OCI-LY7 (cell line): ENCODE measurements at regions not wholly inside any gene's neighbourhood (a gene's known extent, or its start where the extent isn't known, plus 50 kb on each side); places are given as distances from the start of the nearest gene placed in this dataset.
A peak's percentile ranks its signal among the peaks of the same experiment; 100 is the strongest.

Experiments used
- BruUV-seq: library from RNA; stranded (reverse); fragments of 400-500 nt; replicated peaks from 2 replicates; lab custom pipeline; 2021; lab: Mats Ljungman, UMichigan
- CTCF ChIA-PET: fragments of 300-600 bp; sonication (Branson Sonifier 250); formaldehyde crosslinking; loops from one replicate; lab custom pipeline; 2022; ENCODE audit warnings: antibody characterized with exemption; ENCODE audit not compliant: unreplicated experiment; lab: Charles Lee
- POLR2A ChIA-PET: fragments of 300-600 bp; sonication (Branson Sonifier 250); formaldehyde crosslinking; loops from one replicate; lab custom pipeline; 2022; ENCODE audit warnings: antibody characterized with exemption; lab: Charles Lee
- DNase-seq: peaks from one replicate; pipeline ENCODE4 v3.0.0-alpha.2; 2015; ENCODE audit warnings: low spot score
- H2AFZ ChIP-seq: fragments of 200-600 bp; sonication (generic), shearing (Covaris generic); 2 replicates; pipeline ENCODE4 v1.6.1; 2014; ENCODE audit warnings: mild to moderate bottlenecking, antibody characterized with exemption, low read length, moderate library complexity
- H3K27ac ChIP-seq: fragments of 200-600 bp; sonication (generic); 2 replicates; pipeline ENCODE4 v1.5.1; 2014; ENCODE audit warnings: mixed run types, low read depth, mild to moderate bottlenecking, moderate library complexity, low read length, inconsistent platforms; ENCODE audit not compliant: poor library complexity, severe bottlenecking
- H3K36me3 ChIP-seq: fragments of 200-600 bp; sonication (generic); 2 replicates; pipeline ENCODE4 v1.6.1; 2014; ENCODE audit warnings: mild to moderate bottlenecking, antibody characterized with exemption, low read length, moderate library complexity, mixed read lengths; ENCODE audit not compliant: insufficient read depth
- H3K4me1 ChIP-seq: fragments of 200-600 bp; sonication (generic); 2 replicates; pipeline ENCODE4 v1.5.1; 2014; ENCODE audit warnings: mild to moderate bottlenecking, low read length; ENCODE audit not compliant: insufficient read depth, poor library complexity, severe bottlenecking
- H3K4me2 ChIP-seq: fragments of 200-600 bp; sonication (generic); 2 replicates; pipeline ENCODE4 v1.6.1; 2014; ENCODE audit warnings: mild to moderate bottlenecking, low read length
- H3K4me3 ChIP-seq: fragments of 200-600 bp; sonication (generic); 2 replicates; pipeline ENCODE4 v1.5.1; 2014; ENCODE audit warnings: mild to moderate bottlenecking, low read depth, low read length; ENCODE audit not compliant: poor library complexity, severe bottlenecking
- H3K79me2 ChIP-seq: fragments of 200-600 bp; sonication (generic); 2 replicates; pipeline ENCODE4 v1.6.1; 2016; ENCODE audit warnings: low read depth, mild to moderate bottlenecking, low read length, moderate library complexity, mixed read lengths; ENCODE audit not compliant: insufficient read depth
- H3K9me2 ChIP-seq: fragments of 200-600 bp; sonication (generic); 2 replicates; pipeline ENCODE4 v1.6.1; 2016; ENCODE audit warnings: mild to moderate bottlenecking, low read length, mixed read lengths; ENCODE audit not compliant: insufficient read depth
- H3K9me3 ChIP-seq: fragments of 200-600 bp; sonication (generic); 2 replicates; pipeline ENCODE4 v1.6.1; 2014; ENCODE audit warnings: mild to moderate bottlenecking, mixed run types, low read length, mixed read lengths
- H4K20me1 ChIP-seq: fragments of 200-600 bp; sonication (generic); 2 replicates; pipeline ENCODE4 v1.6.1; 2014; ENCODE audit warnings: mild to moderate bottlenecking, antibody characterized with exemption, low read length, moderate library complexity, mixed read lengths; ENCODE audit not compliant: insufficient read depth
- CTCF ChIP-seq: fragments of 200-600 bp; sonication (generic); conservative IDR thresholded peaks from 2 replicates; pipeline ENCODE4 v1.5.1; 2014; ENCODE audit warnings: mild to moderate bottlenecking, antibody characterized with exemption, low read length, moderate library complexity, mixed read lengths
- EZH2phosphoT487 ChIP-seq: fragments of 200-600 bp; sonication (generic); IDR thresholded peaks from 2 replicates; pipeline ENCODE4 v1.6.1; 2018; ENCODE audit warnings: low read depth, borderline replicate concordance, mild to moderate bottlenecking, mixed run types, antibody characterized with exemption, low read length, moderate library complexity, mixed read lengths
- intact Hi-C: fragments of 100-400 bp; cut with micrococcal nuclease; formaldehyde crosslinking; loops from one replicate; pipeline ENCODE4 v1.10.0; 2022; ENCODE audit not compliant: unreplicated experiment

GRCh38 chr1:31127266-31127665, 61.7 kb upstream of the PUM1 start:
- no peaks in the 10 kb centered on the region for H3K9me3 ChIP-seq
- H2AFZ ChIP-seq: no peak overlapping the region
- BruUV-seq: no TSS peak
- intact Hi-C loops: no loop called here
- no peaks in the 10 kb centered on the region for H3K36me3 ChIP-seq
- CTCF ChIA-PET: no interaction called here
- POLR2A ChIA-PET: no interaction called here
- TF ChIP-seq EZH2phosphoT487 (no peak), CTCF (no peak)
- H3K4me3 ChIP-seq: no peak overlapping the region
- no peaks in the 10 kb centered on the region for H4K20me1 ChIP-seq
- no peaks in the 10 kb centered on the region for H3K79me2 ChIP-seq
- H3K4me1 ChIP-seq: peaks cover 1% of the 10 kb centered on the region
- H3K9me2 ChIP-seq: no peaks in the 10 kb centered on the region
- DNase-seq: no peak
- no peak overlapping the region for H3K4me2 ChIP-seq
- no peak overlapping the region for H3K27ac ChIP-seq

- Histone ChIP-seq H3K9me3 (no peaks in the 10 kb centered on the region), H4K20me1 (no peaks in the 10 kb centered on the region), H3K4me3 (no peak overlapping the region), H3K4me1 (peaks cover 7% of the 10 kb centered on the region), H2AFZ (no peak overlapping the region), H3K36me3 (no peaks in the 10 kb centered on the region), H3K27ac (no peak overlapping the region), H3K79me2 (no peaks in the 10 kb centered on the region), H3K9me2 (no peaks in the 10 kb centered on the region), H3K4me2 (no peak overlapping the region)
- no TSS peak for BruUV-seq
- POLR2A ChIA-PET: interaction anchor here (0.7 kb wide), 1 partner anchor 562 kb away, joined by 3 read pairs; no protein-coding TSS in a partner anchor
- TF ChIP-seq CTCF (no peak), EZH2phosphoT487 (no peak)
- CTCF ChIA-PET: no interaction called here
- intact Hi-C loops: no loop called here
- no peak for DNase-seq
Measured at GRCh38 chr1:31122741-31123140, 57.2 kb upstream of the PUM1 start.

- Histone ChIP-seq H2AFZ (peak overlapping the region; percentile 30; the same call in 1 of the 2 replicates), H3K9me2 (no peaks in the 10 kb centered on the region), H3K79me2 (no peaks in the 10 kb centered on the region), H3K36me3 (no peaks in the 10 kb centered on the region), H3K9me3 (no peaks in the 10 kb centered on the region), H3K4me1 (peaks cover 7% of the 10 kb centered on the region), H4K20me1 (no peaks in the 10 kb centered on the region), H3K4me2 (peak overlapping the region; percentile 24), H3K27ac (no peak overlapping the region), H3K4me3 (no peak overlapping the region)
- peak; percentile 30 for DNase-seq
- CTCF ChIA-PET: no interaction called here
- intact Hi-C loops: no loop called here
- POLR2A ChIA-PET: interaction anchor here (0.6 to 0.7 kb wide), 2 partner anchors 403 to 561 kb away, joined by 3 to 4 read pairs; no protein-coding TSS in a partner anchor
- TF ChIP-seq CTCF (no peak), EZH2phosphoT487 (no peak)
- no TSS peak for BruUV-seq
Measured at GRCh38 chr1:31122101-31122735, 56.7 kb upstream of the PUM1 start.
